ENCODE measurements at regions not wholly inside any gene's neighbourhood (a gene's known extent, or its start where the extent isn't known, plus 50 kb on each side); places are given as distances from the start of the nearest gene placed in this dataset.

GRCh38 chr2:240302041-240302440 is 133.4 kb upstream of the GPC1 start:
- TF ChIP-seq, protein P1, sequence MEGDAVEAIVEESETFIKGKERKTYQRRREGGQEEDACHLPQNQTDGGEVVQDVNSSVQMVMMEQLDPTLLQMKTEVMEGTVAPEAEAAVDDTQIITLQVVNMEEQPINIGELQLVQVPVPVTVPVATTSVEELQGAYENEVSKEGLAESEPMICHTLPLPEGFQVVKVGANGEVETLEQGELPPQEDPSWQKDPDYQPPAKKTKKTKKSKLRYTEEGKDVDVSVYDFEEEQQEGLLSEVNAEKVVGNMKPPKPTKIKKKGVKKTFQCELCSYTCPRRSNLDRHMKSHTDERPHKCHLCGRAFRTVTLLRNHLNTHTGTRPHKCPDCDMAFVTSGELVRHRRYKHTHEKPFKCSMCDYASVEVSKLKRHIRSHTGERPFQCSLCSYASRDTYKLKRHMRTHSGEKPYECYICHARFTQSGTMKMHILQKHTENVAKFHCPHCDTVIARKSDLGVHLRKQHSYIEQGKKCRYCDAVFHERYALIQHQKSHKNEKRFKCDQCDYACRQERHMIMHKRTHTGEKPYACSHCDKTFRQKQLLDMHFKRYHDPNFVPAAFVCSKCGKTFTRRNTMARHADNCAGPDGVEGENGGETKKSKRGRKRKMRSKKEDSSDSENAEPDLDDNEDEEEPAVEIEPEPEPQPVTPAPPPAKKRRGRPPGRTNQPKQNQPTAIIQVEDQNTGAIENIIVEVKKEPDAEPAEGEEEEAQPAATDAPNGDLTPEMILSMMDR (IDR thresholded peaks at IDR 0.05): no peak
- no peak for TF ChIP-seq POLR2A (IDR thresholded peaks at IDR 0.05; ENCODE audit: low read depth)
- no peak for TF ChIP-seq EP300 (IDR thresholded peaks at IDR 0.05)
- no peak for TF ChIP-seq POLR2AphosphoS5 (IDR thresholded peaks at IDR 0.05)
